ENCODE measurements at regions not wholly inside any gene's neighbourhood (a gene's known extent, or its start where the extent isn't known, plus 50 kb on each side); places are given as distances from the start of the nearest gene placed in this dataset.
"Not testable (repeated sequence)": the region's sequence is repeated elsewhere in the genome, so short reads cannot be mapped to it uniquely, and the experiment has no call there.

DNA sequence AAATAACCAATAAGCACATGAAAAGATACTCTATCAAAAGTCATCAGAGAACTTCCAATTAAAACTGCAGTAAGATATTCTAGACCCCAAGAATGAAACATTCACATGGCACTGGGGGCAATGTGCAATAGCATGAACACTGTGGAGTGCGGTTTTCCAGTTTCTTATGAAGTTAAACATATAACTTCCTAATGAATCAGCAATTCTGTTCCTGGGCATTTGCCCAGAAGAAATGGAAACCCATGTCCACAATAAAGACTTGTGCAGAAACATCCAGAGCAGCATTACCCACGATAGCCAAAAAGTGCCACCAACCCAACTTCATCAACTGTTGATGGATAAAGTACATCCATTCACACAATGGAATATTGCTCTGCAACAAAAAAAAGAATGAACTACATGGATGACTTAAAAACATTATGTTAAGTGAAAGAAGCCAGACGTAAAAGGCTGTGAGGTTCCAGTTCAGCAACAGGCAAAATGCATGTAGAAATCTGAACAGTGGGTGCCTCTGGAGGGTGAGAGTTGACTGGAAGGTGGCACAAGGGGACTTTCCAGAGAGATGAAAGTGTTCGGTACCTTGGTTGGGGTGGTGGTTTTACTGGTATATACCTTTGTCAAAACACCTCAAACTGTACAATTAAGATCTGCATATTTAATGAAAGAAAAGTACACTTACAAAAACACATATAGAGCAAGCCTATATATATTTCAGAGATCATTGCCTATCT is 207.2 kb upstream of the ECI2 start:
- no peak for DNase-seq (ENCODE audit: low read depth in 3 of 3, low spot score in 2 of 3)

GRCh38 chr6:4341078-4341797 is 205.9 kb upstream of the ECI2 start:
- DNase-seq (ENCODE audit: low read depth in 3 of 3, low spot score in 2 of 3): no peak

GRCh38 chr6:4340544-4340943 is 205.2 kb upstream of the ECI2 start:
- no peak for DNase-seq (ENCODE audit: low read depth in 3 of 3, low spot score in 2 of 3)

GRCh38 chr6:4338884-4339283 is 203.5 kb upstream of the ECI2 start:
- no peak for DNase-seq (ENCODE audit: low read depth in 3 of 3, low spot score in 2 of 3)

- DNase-seq (ENCODE audit: low read depth in 3 of 3, low spot score in 2 of 3): no peak
Measured at GRCh38 chr6:4336778-4337442, 201.5 kb upstream of the ECI2 start.

DNA sequence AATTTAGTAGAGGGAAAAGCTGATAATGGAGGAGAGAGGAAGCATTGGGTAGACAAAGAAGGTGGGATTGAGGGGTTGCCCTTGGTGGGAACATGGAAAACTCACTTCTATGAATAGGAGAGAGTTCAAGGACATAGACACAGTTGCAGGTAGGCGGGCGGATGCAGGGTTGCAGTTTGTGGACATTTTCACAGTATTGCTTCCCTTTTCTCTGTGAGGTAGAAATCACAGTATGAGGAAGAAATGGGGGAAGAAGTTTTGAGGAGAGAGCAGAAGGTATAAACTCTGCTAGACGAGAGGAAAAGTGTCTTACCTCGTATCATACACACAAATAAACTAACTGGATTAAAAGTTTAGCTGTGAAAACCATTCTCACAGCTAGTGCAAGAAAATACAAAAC is 200.7 kb upstream of the ECI2 start:
- DNase-seq (ENCODE audit: low read depth in 3 of 3, low spot score in 2 of 3): no peak

- DNase-seq (ENCODE audit: low read depth in 3 of 3, low spot score in 2 of 3): not testable (repeated sequence)
Measured at GRCh38 chr6:4334158-4334740, 198.9 kb upstream of the ECI2 start.

DNA sequence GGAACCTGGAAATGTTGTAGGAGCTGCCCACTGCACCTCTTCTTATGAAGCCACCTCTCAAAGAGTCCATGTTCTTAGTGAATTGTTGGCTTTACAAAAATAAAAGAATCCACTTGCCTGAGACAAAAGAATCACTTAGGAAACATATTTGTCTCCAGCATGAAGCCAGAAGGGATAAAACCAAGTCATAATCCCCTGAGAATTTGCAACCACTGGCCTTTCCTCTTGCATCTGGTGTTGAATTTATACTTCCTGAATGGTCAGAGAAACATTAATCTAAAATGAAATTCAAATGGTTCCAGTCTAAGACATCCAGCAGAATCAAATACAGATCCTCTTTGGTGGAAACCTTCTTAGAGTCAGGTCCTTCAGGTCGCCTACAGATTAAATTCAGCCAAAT is 192.5 kb upstream of the ECI2 start:
- DNase-seq (ENCODE audit: low read depth in 3 of 3, low spot score in 2 of 3): no peak

DNA sequence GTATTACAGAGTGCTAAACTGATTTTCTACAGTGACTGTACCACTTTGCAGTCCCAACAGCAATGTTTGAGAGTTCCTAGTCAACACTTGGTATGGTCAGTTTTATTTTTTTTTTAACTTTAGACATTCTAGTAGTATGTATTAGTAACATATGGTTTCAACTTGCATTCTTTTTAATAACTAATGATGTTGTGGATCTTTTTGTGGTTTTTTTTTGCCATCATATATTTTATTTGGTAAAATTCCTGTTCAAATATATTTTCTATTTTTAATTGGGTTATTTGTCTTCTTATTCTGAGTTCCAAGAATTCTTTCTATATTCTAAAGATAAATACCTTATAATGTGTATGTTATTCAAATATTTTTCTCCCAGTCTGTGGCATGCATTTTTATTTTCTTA is 189.4 kb upstream of the ECI2 start:
- no peak for DNase-seq (ENCODE audit: low read depth in 3 of 3, low spot score in 2 of 3)

GRCh38 chr6:4323322-4323721 is 187.9 kb upstream of the ECI2 start:
- DNase-seq (ENCODE audit: low read depth in 3 of 3, low spot score in 2 of 3): no peak

DNA sequence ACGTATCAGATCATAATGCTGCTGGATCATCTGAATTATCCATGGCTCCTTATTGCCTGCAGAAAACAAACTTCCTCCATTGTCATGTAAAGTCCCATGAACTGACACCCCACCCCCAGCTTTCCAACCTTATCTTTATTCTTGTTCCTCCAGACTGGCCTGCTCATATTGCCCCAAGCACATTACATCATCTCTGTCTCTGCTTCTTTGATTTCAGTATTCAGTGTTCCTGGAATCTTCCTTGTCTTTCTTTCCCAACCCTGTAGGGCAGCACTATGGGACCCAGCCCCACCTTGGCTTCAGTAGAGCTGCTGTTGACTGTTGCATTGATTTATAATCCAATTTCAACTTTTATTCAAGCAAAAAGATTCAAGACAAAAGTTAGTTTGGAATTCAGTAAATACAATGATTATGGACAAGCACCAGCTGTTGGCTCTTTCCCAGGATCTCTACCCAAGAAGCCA is 187.5 kb upstream of the ECI2 start:
- no peak for DNase-seq (ENCODE audit: low read depth in 3 of 3, low spot score in 2 of 3)

DNA sequence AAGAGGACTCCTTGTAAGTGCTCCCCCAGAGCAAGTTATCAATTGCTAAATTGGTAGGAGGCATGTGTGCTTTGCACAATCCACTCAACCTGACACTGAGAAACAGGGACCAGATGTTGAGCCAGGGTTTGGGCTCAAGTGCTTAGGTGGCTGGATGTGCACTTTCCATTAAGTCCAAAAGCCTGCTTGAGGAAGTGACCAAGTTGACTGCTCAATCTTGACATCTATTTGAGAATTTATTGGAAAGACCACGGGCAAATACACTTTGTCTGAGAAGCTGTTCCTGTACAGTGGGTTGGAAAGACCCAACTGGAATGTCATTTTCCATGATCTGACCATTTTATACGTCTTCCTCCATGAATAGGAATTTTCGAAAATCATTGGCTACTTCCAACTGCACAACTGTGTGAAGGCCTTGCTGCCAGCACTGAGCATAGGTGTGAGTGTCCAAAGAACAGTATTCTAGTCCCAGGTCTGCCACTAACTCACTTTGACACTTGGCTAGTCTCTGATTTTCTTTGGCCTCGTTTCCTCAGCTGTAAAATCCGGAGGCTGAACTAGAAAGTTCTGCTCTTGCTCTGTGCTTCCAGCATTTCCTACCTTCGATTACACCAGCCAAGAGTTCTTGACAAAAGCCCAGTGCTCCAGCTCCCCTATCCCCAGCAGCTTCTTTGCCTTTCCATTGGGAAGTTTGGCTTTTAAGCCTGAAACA is 186.9 kb upstream of the ECI2 start:
- no peak for DNase-seq (ENCODE audit: low read depth in 3 of 3, low spot score in 2 of 3)

- no peak for DNase-seq (ENCODE audit: low read depth in 3 of 3, low spot score in 2 of 3)
Measured at GRCh38 chr6:4320860-4321259, 185.5 kb upstream of the ECI2 start.

- no peak for DNase-seq (ENCODE audit: low read depth in 3 of 3, low spot score in 2 of 3)
Measured at GRCh38 chr6:4319981-4320683, 184.8 kb upstream of the ECI2 start.

GRCh38 chr6:4318321-4318720 is 182.9 kb upstream of the ECI2 start:
- no peak for DNase-seq (ENCODE audit: low read depth in 3 of 3, low spot score in 2 of 3)

GRCh38 chr6:4316867-4317400 is 181.6 kb upstream of the ECI2 start:
- DNase-seq (ENCODE audit: low read depth in 3 of 3, low spot score in 2 of 3): no peak

DNA sequence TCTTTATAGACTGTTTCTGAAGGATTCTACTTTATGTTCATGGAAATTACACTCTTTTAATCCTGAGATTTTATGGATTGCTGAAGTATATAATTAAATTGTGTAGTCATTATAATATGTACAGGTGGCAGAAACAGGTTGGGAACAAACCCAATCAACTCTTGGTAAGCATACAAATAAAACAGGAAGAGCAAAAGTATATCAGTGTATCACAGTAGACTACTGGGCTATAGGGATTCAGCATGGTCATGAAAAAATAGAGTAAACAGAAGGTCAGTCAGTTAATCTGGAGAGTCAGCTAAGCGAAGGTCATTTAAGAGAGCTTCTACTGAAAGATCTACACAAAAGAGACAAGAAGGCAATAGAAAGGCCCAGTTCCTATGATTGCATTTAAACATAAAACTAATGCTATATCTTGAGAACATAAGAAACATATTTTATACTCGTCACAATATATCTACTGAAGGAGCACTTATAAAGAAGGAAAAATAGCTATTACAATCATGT is 178.9 kb upstream of the ECI2 start:
- DNase-seq (ENCODE audit: low read depth in 3 of 3, low spot score in 2 of 3): no peak

DNA sequence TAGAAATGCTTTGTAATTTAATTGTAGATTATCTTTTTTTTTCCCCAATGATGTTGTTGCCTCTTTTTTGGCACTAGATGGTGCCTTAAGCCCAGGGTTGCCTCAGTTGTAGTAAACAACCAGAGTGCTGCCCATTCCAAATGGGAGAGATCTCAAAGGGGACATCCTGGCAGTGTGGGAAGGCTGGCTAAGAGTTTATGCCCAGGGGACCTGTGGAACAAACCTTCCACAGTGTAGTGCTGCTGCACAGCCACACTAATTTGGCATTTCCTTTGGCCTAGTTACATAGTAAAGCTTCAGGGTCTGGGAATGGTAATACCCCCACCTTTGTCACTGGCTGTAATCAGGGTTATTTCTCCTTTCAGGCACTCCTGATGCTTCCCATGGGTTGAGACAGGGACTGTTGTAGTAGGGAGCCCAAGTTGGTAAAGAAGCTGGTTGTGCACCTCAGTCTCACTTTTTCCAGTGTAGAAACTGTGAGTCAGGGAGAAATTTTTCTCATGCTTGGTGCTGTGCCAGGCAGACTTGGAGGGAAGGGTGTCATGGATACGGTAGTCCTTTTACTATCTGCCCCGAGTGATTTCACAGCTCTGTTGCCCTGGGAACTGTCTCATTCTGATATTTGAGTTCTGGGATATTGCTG is 177.8 kb upstream of the ECI2 start:
- DNase-seq (ENCODE audit: low read depth in 3 of 3, low spot score in 2 of 3): no peak

All from right renal cortex interstitium (tissue), 3 donors.